ENCODE measurements at regions not wholly inside any gene's neighbourhood (a gene's known extent, or its start where the extent isn't known, plus 50 kb on each side); places are given as distances from the start of the nearest gene placed in this dataset.

DNA sequence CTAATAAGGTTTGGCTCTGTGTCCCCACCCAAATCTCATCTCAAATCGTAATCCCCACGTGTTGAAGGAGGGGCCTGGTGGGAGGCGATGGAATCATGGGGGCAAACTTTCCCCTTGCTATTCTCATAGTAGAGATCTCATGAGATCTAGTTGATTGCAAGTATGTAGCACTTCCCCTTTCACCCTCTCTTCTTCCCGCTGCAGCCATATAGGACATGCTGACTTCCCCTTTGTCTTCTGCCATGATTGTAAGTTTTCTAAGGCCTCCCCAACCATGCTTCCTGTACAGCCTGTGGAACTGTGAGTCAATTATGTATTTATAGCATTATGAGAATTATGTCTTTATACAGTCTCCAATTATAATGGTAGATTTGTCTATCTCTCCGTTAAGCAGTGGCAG, 594.5 kb downstream of the ACTR3B start:
- no peak for TF ChIP-seq ATF3 (CRISPR knock-in tag; conservative IDR thresholded peaks at IDR 0.05)
- no peak for TF ChIP-seq IRF1 (CRISPR knock-in tag; IDR thresholded peaks at IDR 0.05)
- TF ChIP-seq, protein P1, sequence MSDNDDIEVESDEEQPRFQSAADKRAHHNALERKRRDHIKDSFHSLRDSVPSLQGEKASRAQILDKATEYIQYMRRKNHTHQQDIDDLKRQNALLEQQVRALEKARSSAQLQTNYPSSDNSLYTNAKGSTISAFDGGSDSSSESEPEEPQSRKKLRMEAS (CRISPR knock-in tag; IDR thresholded peaks at IDR 0.05), result no peak
- TF ChIP-seq, protein P2, sequence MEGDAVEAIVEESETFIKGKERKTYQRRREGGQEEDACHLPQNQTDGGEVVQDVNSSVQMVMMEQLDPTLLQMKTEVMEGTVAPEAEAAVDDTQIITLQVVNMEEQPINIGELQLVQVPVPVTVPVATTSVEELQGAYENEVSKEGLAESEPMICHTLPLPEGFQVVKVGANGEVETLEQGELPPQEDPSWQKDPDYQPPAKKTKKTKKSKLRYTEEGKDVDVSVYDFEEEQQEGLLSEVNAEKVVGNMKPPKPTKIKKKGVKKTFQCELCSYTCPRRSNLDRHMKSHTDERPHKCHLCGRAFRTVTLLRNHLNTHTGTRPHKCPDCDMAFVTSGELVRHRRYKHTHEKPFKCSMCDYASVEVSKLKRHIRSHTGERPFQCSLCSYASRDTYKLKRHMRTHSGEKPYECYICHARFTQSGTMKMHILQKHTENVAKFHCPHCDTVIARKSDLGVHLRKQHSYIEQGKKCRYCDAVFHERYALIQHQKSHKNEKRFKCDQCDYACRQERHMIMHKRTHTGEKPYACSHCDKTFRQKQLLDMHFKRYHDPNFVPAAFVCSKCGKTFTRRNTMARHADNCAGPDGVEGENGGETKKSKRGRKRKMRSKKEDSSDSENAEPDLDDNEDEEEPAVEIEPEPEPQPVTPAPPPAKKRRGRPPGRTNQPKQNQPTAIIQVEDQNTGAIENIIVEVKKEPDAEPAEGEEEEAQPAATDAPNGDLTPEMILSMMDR (IDR thresholded peaks at IDR 0.05), result no peak
- no peak for TF ChIP-seq HMGXB4 (CRISPR knock-in tag; IDR thresholded peaks at IDR 0.05)
- no peak for TF ChIP-seq TEAD4 (CRISPR knock-in tag; IDR thresholded peaks at IDR 0.05)
- TF ChIP-seq AFF4 (CRISPR knock-in tag; IDR thresholded peaks at IDR 0.05; ENCODE audit: borderline replicate concordance), result no peak
- TF ChIP-seq, protein P3, sequence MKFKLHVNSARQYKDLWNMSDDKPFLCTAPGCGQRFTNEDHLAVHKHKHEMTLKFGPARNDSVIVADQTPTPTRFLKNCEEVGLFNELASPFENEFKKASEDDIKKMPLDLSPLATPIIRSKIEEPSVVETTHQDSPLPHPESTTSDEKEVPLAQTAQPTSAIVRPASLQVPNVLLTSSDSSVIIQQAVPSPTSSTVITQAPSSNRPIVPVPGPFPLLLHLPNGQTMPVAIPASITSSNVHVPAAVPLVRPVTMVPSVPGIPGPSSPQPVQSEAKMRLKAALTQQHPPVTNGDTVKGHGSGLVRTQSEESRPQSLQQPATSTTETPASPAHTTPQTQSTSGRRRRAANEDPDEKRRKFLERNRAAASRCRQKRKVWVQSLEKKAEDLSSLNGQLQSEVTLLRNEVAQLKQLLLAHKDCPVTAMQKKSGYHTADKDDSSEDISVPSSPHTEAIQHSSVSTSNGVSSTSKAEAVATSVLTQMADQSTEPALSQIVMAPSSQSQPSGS (CRISPR knock-in tag; IDR thresholded peaks at IDR 0.05; ENCODE audit: borderline replicate concordance, low read depth), result no peak
- TF ChIP-seq GABPB1 (CRISPR knock-in tag; IDR thresholded peaks at IDR 0.05), result no peak
- TF ChIP-seq ZBTB21 (CRISPR knock-in tag; IDR thresholded peaks at IDR 0.05; ENCODE audit: borderline replicate concordance), result no peak
- TF ChIP-seq, protein P4, sequence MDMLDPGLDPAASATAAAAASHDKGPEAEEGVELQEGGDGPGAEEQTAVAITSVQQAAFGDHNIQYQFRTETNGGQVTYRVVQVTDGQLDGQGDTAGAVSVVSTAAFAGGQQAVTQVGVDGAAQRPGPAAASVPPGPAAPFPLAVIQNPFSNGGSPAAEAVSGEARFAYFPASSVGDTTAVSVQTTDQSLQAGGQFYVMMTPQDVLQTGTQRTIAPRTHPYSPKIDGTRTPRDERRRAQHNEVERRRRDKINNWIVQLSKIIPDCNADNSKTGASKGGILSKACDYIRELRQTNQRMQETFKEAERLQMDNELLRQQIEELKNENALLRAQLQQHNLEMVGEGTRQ (CRISPR knock-in tag; IDR thresholded peaks at IDR 0.05), result no peak
- TF ChIP-seq FOXP1 (CRISPR knock-in tag; IDR thresholded peaks at IDR 0.05; ENCODE audit: borderline replicate concordance), result no peak
- no peak for TF ChIP-seq ETV6 (CRISPR knock-in tag; IDR thresholded peaks at IDR 0.05)
- TF ChIP-seq JAZF1 (CRISPR knock-in tag; IDR thresholded peaks at IDR 0.05), result no peak

All from WTC11 (cell line).